ENCODE measurements at regions not wholly inside any gene's neighbourhood (a gene's known extent, or its start where the extent isn't known, plus 50 kb on each side); places are given as distances from the start of the nearest gene placed in this dataset.

DNA sequence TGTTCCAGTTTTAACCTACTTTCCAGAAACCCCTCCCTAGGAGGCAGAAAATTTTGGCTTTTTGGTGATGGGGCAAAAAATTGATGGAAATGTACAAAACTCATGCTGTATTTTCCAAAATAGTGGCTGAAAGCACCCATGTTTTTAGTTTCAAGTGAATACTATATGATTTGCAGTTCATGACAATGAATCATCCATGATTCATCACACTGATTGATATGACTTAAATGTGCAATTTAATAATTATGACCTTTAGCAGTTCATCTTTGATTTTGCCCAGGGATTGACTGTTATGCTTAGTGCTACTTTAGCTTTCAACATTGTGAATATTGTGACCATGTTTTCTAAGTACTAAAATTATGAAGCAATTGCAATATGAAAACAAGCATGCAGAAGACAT, 478.7 kb downstream of the HTR1B start:
- TF ChIP-seq, protein P1, sequence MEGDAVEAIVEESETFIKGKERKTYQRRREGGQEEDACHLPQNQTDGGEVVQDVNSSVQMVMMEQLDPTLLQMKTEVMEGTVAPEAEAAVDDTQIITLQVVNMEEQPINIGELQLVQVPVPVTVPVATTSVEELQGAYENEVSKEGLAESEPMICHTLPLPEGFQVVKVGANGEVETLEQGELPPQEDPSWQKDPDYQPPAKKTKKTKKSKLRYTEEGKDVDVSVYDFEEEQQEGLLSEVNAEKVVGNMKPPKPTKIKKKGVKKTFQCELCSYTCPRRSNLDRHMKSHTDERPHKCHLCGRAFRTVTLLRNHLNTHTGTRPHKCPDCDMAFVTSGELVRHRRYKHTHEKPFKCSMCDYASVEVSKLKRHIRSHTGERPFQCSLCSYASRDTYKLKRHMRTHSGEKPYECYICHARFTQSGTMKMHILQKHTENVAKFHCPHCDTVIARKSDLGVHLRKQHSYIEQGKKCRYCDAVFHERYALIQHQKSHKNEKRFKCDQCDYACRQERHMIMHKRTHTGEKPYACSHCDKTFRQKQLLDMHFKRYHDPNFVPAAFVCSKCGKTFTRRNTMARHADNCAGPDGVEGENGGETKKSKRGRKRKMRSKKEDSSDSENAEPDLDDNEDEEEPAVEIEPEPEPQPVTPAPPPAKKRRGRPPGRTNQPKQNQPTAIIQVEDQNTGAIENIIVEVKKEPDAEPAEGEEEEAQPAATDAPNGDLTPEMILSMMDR (IDR thresholded peaks at IDR 0.05; ENCODE audit: low read depth, low read length, missing input control): no peak
- TF ChIP-seq TAF1 (conservative IDR thresholded peaks at IDR 0.05) (no peak), RXRA (IDR thresholded peaks at IDR 0.05) (no peak), SP1 (IDR thresholded peaks at IDR 0.05) (no peak)
- TF ChIP-seq, protein P2, sequence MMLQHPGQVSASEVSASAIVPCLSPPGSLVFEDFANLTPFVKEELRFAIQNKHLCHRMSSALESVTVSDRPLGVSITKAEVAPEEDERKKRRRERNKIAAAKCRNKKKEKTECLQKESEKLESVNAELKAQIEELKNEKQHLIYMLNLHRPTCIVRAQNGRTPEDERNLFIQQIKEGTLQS (IDR thresholded peaks at IDR 0.05): no peak

Measured in liver (tissue), 3 donors.